Activated CD8-positive, alpha-beta memory T cell treated with anti-CD3 and anti-CD28 coated beads, Interleukin-2, amount 50 U/mL, for 1 hour (primary cell): ENCODE measurements at regions not wholly inside any gene's neighbourhood (a gene's known extent, or its start where the extent isn't known, plus 50 kb on each side); places are given as distances from the start of the nearest gene placed in this dataset.
"Not testable (repeated sequence)": the region's sequence is repeated elsewhere in the genome, so short reads cannot be mapped to it uniquely, and the experiment has no call there.

Source experiments
- DNase-seq: peaks from one replicate; pipeline ENCODE4 v3.0.0-alpha.2; 2020; ENCODE audit errors: extremely low read depth

DNA sequence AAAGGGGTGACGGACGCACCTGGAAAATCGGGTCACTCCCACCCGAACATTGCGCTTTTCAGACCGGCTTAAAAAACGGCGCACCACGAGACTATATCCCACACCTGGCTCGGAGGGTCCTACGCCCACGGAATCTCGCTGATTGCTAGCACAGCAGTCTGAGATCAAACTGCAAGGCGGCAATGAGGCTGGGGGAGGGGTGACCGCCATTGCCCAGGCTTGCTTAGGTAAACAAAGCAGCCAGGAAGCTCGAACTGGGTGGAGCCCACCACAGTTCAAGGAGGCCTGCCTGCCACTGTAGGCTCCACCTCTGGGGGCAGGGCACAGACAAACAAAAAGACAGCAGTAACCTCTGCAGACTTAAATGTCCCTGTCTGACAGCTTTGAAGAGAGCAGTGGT, 342.0 kb upstream of the PKN2 start:
- not testable (repeated sequence) for DNase-seq

GRCh38 chr1:88350648-88351047, 333.4 kb upstream of the PKN2 start:
- no peak for DNase-seq

DNA sequence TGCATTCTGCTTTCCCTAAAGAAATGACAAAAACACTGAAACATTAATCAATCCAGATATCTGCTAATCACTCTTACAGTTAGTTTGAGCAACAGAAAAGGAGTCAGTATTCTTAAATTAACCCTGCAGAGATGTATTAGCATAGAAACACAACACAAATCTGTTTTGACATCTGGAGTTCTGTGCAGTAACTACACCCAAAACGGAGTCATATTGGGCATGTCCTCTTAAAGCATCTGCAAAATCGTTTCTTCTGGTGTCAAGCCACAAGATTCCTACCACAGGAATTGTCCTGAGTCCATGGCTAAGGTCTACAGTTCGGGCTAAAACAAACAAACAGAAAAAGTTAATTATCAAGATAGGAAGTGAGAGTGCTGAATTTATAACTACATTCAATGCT, 332.1 kb upstream of the PKN2 start:
- DNase-seq: no peak

DNA sequence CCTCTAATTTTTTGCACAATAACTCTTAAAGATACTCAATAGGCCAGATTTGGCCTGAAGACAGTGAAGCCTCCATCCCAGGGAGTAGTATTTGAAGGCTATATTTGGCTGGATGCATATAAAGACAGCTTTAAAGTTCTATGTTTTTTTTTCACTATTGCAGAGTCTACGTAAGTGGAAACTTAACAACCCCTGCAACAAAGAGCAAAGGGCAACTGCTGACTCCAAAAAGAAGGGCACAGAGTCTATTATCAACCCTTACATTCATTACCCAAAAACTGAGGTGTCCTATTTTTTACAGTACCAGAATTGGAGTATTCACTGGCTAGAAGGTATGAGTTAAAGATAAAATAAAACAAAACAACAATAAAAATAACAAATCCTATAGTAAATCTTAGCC, 329.8 kb upstream of the PKN2 start:
- no peak for DNase-seq

GRCh38 chr1:88357729-88358128, 326.3 kb upstream of the PKN2 start:
- DNase-seq: no peak

- DNase-seq: no peak
Measured at GRCh38 chr1:88371436-88372023, 312.5 kb upstream of the PKN2 start.

GRCh38 chr1:88375977-88376376, 308.1 kb upstream of the PKN2 start:
- no peak for DNase-seq

DNA sequence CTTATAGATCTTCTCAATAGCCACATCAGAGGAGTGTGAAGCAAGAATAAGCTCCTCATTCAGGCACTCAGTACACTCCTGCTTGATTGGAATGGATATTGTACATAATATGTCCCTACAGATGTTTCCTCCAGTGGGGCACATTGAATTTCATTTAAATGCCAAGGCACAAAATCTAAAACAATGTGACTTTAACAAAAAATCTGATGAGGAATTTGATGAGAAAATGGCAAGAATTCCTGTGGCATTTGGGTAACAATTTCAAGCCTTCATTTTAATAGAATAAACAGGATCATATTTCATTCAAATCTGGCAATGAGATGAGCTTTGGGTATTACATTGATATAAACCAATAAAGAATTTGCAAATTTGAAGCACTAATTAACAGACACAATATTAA, 307.7 kb upstream of the PKN2 start:
- no peak for DNase-seq

DNA sequence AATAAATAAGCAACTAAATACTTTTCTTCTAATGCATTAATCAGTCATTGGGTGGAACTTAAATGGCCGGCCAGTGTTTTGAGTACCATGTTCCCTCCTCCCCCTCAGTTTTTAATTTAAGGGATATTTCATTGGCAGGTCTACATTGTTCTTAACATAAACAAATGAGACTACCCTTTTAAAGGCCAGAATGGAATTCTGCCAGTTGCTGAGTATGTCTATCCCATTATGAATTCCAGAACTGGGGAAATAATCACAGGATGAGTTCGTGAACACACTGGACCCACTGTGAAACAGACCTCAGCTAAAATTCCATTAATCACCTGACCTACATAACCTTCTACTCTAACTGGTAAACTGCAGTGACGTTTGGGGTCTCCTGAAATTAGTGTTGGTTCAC, 305.5 kb upstream of the PKN2 start:
- no peak for DNase-seq

- DNase-seq: no peak
Measured at GRCh38 chr1:88394958-88395357, 289.1 kb upstream of the PKN2 start.

- no peak for DNase-seq
Measured at GRCh38 chr1:88398338-88398737, 285.7 kb upstream of the PKN2 start.

GRCh38 chr1:88399690-88400089, 284.4 kb upstream of the PKN2 start:
- DNase-seq: no peak

DNA sequence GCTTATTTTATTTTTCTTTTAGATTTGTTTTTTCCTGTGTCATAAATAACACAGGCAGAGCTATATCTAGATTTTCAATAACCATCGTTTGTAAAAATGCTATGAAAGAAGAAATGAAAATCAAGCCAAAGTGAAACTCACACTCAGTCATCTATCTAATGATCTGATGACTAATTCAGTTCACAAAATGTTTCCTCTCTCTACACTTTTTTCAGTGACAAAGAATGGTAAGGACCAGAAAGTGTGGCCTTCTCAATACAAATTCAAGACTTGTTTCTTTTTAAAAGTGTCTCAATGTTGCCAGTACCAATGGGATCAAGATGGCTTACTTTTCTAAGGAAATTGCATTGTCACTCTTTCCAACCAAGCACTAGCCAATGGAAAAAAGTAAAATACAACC, 282.8 kb upstream of the PKN2 start:
- DNase-seq: no peak

DNA sequence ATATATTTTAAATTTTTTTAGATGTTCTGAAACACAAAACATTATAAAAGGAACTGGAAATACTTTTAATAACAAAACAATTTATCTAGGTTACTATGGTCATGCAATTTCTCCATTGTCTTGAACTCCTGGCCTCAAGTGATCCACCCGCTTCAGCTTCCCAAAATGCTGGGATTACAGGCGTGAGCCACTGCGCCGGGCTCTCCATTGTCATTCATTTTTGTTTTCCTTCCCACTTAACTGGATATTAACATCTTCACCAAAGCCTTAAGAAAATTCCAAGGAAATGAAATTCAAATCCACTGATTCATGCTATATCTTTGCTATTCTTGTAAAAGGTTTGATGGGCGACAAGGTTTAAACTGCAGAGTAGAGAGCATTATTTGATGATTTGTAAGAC, 279.5 kb upstream of the PKN2 start:
- no peak for DNase-seq

GRCh38 chr1:88407248-88407647, 276.8 kb upstream of the PKN2 start:
- DNase-seq: no peak

GRCh38 chr1:88421997-88422396, 262.1 kb upstream of the PKN2 start:
- DNase-seq: no peak

DNA sequence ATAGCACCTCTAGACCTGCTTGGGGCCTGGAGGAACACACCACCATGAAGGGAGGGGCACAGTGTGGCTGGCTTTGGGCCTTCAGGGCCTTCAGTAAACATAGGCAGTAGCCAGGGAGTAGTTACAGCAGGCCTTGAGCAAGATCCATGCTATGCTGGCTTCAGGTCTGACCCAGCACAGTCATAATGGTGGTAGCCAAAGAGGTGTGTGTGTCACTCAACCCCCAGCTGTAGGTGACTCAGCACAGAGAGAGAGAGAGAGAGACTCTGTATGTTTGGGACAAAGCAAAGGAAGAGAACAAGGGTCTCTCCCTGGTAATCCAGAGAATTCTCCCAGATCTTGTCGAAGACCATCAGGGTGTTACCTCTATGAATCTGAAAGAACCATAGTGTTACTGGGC, 250.5 kb upstream of the PKN2 start:
- no peak for DNase-seq

DNA sequence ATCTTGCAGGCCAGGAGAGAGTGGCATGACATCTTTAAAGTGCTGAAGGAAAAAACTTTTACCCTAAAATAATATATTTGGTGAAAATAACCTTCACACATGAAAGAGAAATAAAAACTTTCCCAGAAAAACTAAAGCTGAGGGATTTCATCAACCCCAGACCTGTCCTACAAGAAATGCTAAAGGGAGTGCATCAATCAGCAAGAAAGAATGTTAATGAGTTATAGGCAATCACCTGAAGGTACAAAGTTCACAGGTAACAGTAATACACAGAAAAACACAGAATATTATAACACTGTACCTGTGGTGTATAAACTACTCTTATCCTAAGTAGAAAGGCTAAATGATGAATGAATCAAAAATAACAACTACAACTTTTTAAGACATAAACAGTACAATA, 249.2 kb upstream of the PKN2 start:
- no peak for DNase-seq

- no peak for DNase-seq
Measured at GRCh38 chr1:88441022-88441421, 243.1 kb upstream of the PKN2 start.

DNA sequence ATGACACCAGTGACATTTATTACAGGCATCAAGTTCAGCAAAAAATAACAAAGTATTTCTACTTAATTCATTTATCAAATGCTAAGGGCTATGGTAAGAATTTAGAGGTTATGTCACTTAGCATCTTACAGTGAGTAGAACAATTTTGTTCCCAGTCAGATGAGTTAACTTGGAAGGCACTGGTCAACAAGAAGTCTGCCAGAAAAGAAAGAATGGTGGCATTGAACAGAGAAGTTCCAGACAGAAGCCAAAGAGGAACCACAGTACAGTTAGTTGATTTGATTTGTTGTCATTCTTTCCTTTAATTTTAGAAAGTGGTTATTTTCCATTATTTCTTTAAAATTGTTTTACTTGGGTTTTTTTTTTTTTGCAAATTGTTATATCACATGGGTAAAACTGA, 232.2 kb upstream of the PKN2 start:
- no peak for DNase-seq

DNA sequence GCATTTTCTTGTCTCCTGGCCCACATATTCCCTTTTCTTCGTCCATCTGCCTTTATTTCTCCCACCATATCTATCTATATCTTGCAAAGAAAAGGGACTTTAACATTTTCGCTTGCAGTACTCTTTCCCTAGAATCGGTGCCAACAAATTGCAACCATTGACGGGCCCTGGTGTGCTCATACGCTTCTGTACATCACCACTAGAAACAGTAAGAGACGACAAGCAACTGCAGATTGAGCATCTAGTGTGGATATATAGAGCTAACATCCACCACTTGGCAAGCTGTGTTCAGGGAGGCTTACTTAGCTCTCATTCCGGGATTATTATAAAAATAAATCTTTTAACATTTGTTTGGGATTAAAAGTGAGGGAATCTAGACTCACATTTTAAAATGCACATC, 230.8 kb upstream of the PKN2 start:
- DNase-seq: no peak

- no peak for DNase-seq
Measured at GRCh38 chr1:88454781-88455180, 229.3 kb upstream of the PKN2 start.

DNA sequence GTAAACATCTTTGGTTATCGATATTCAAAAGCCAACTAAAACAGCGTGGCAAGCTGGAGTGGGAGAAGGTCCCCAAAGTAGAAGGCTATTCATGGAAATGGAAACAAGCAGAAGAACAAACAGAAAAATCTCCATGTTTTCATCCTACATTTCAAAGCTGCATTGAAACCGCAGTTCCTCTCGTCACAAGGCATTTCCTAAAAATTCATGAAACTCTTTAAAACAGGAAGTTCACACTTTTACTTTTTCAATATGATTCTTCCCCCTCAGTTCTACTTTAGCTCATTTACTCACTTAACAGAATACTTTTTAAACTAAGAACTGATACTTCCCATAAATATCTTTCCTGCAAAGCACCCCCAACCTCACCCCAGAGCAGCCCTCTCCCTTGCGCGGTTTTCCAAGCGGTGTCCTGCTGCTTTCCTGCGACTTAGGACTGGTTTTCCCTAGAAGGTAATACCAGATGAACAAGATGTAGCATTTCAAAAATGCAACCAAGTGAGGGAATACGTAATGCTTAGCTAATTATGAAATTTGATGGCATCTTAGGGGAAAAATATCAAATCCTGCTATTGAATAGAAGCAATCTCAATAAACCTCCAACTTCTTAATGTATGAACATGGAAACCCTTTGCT, 228.3 kb upstream of the PKN2 start:
- no peak for DNase-seq

GRCh38 chr1:88457197-88457596, 226.9 kb upstream of the PKN2 start:
- DNase-seq: no peak
